Loucy (cell line): ENCODE measurements at regions not wholly inside any gene's neighbourhood (a gene's known extent, or its start where the extent isn't known, plus 50 kb on each side); places are given as distances from the start of the nearest gene placed in this dataset.

Experiments
- EZH2phosphoT487 ChIP-seq: fragments of 200-600 bp; IDR thresholded peaks from 2 replicates; pipeline ENCODE4 v1.6.1; 2018; ENCODE audit warnings: antibody characterized with exemption, mild to moderate bottlenecking, moderate library complexity, borderline replicate concordance
- TF ChIP-seq, protein P1 (sequence below): fragments of 200-600 bp; sonication (generic); conservative IDR thresholded peaks from 2 replicates; pipeline ENCODE4 v1.5.1; 2014; ENCODE audit warnings: mild to moderate bottlenecking, antibody characterized with exemption, low read length

GRCh38 chr5:83789371-83789770 is 68.7 kb upstream of the HAPLN1 start:
- TF ChIP-seq, protein P1, sequence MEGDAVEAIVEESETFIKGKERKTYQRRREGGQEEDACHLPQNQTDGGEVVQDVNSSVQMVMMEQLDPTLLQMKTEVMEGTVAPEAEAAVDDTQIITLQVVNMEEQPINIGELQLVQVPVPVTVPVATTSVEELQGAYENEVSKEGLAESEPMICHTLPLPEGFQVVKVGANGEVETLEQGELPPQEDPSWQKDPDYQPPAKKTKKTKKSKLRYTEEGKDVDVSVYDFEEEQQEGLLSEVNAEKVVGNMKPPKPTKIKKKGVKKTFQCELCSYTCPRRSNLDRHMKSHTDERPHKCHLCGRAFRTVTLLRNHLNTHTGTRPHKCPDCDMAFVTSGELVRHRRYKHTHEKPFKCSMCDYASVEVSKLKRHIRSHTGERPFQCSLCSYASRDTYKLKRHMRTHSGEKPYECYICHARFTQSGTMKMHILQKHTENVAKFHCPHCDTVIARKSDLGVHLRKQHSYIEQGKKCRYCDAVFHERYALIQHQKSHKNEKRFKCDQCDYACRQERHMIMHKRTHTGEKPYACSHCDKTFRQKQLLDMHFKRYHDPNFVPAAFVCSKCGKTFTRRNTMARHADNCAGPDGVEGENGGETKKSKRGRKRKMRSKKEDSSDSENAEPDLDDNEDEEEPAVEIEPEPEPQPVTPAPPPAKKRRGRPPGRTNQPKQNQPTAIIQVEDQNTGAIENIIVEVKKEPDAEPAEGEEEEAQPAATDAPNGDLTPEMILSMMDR, result no peak
- TF ChIP-seq EZH2phosphoT487, result no peak
